HG03060 (cell line): ENCODE measurements at regions not wholly inside any gene's neighbourhood (a gene's known extent, or its start where the extent isn't known, plus 50 kb on each side); places are given as distances from the start of the nearest gene placed in this dataset.

Source experiments
- ATAC-seq: cut with Tn5 transposase; IDR thresholded peaks from one replicate; pipeline ENCODE4 v1.9.1; 2021; ENCODE audit warnings: low read depth, moderate number of reproducible peaks; ENCODE audit not compliant: unreplicated experiment

DNA sequence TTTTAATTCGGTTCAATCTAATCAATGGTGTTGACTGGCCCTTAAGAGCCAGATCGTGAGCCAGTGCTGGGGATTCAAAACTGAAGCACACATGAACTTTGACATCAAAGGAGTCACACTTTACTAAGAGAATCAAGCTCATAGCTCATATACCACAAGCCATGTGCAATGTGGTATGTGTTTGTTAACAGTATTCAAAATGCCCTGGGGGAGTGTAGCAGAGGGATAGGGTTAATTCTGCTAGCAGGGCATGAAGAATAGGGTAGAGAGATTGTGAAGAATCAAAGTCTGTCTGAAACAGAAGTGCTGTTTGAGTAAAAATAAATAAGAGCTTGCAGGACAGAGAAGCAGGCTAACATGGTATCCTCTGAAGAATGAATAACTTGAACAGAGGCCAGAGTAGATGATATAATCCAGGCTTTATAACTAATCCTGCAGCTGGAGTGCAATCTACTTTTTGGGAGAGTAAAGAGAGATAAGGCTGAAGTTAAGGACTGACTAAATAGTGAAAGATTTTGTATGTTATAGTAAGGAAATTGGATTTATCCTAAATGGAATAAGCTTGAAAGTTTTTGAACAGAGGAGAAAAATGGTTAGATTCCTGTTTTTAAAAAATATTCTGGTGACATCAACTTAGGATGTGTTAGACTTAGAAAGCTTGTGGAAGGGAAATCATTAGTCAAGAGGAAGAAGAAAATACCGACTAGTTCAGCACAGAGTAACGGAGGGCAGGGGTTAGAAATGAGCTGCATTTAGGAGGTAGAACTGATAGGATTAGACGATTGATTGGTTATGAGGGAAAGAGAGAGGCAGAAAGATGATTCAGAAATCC is 292.0 kb downstream of the NFKBIZ start:
- ATAC-seq: no peak

DNA sequence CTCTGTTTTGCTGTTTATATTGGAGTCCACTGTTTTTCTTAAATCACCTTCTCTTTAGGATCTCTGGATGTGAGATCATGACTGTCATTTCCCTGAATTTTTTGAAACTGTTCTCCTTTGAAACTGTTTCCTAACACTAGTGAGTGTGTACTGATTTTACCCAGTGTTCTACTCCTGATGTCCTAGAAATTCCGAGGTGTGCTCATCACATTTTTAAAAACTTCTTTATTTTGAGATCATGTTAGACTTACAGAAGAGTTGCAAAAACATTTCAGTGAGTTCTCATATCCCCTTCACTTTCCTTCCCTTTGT is 292.6 kb downstream of the NFKBIZ start:
- ATAC-seq: no peak

DNA sequence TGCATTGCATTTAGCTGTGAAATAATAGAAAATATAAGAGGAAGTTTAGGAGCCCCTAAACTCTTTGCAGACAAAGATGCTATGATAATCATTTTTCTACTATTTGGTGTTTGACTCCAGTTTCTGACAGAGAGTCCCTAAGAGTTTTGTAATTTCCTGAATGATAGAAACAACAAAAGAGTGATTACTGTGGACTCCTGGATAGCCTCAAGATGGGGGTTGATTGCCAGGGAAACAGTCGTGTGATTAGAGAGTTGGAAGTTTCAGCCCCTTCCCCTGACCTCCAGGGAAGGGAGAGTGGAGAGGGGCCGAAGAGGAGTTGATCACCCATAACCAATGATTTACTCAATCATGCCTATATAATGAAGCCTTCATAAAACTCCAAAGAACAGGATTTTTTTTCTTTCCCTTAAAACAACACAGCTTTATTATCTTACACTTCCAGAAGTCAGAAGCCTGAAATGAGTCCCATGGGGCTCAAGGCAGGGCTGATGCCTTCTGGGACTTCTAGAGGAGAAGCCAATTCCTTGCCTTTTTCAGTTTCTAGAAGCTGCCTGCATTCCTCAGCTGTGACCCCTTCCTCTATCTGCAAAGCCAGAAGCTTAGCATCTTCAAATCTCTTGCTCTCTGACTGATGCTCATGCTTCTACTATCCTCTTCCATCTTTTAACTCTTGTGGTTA is 292.3 kb upstream of the ZPLD1 start:
- no peak for ATAC-seq

DNA sequence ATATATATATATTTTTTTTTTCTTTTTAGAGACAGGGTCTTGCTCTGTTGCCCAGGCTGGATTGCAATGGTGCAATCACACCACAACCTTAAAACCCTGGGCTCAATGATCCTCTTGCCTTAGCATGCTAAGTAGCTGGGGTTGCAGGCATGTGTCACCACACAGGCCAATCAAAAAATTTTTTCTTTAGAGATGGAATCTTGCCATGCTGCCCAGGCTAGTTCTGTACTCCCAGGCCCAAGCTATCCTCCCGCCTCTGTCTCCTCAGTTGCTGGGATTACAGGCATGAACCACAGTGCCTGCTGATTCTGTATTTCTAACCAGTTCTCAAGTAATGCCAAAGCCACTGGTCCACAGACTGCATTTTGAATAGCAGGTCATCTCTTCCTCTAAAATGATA is 291.3 kb upstream of the ZPLD1 start:
- ATAC-seq: no peak

GRCh38 chr3:102144063-102144462 is 290.8 kb upstream of the ZPLD1 start:
- no peak for ATAC-seq

DNA sequence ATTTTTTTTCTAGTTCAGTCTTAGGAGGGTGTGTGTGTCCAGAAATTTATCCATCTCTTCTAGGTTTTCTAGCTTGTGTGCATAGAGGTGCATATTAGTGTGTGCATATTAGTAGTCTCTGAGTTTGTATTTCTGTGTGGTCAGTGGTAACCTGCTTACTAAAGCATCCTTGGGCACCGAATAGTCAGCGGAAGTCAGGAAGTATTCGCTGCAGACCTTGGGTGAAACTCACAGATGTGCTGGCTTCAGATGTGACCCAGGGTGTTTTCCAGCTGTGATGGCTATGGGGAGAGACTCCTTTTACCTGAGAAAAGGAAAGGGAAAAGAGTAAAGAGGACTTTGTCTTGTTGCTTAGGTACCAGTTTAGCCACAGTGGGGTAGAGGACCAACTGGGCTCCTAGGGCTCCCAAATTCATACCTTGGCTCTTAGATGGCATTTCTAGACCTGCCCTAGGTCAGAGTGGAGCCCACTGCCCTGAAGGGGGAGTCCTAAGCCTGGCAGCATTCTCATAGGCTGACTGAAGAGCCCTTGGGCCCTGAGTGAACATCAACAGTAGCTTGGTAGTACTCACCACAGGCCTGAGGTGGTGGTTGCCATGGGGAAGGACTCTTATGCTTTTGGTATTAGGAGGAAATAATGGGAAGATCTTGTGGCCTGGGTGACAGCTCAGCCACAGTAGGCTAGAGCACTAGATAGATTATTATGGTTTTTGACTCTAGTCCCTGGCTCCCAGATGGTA is 286.0 kb upstream of the ZPLD1 start:
- ATAC-seq: no peak

- no peak for ATAC-seq
These were observed 282.9 kb upstream of the ZPLD1 start for GRCh38 chr3:102151935-102152334.

- no peak for ATAC-seq
These were observed 278.4 kb upstream of the ZPLD1 start for GRCh38 chr3:102156426-102156825.

- ATAC-seq: no peak
These were observed 276.6 kb upstream of the ZPLD1 start for GRCh38 chr3:102158080-102158740.

DNA sequence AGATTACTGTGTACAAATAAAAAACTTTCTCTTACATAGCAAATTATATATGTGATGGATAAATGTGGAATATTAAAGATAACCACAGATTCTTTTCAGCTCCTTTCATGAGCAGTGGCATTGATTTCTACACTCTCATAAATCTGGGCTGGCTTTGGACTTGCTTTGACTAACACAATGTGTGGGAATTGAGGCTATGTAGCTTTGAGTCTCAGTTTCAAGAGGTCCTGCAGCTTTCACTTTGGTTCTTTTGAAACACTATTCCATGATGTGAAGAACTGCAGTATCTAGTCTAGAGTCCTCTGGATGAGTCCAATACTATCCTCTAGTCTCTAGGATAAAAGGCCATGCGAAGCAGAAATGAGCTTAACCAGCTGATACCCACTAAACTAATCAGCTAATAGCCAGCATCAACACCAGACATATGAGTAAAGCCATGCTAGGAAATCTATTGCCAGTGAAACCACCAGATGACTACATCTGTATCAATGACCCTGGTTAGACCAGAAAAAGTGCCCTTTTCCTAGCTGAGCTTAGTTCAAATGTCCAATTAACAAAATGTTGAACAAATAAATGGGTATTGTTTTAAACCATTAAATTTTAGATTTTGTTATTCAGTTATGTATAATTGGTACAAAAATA is 274.9 kb upstream of the ZPLD1 start:
- ATAC-seq: no peak

DNA sequence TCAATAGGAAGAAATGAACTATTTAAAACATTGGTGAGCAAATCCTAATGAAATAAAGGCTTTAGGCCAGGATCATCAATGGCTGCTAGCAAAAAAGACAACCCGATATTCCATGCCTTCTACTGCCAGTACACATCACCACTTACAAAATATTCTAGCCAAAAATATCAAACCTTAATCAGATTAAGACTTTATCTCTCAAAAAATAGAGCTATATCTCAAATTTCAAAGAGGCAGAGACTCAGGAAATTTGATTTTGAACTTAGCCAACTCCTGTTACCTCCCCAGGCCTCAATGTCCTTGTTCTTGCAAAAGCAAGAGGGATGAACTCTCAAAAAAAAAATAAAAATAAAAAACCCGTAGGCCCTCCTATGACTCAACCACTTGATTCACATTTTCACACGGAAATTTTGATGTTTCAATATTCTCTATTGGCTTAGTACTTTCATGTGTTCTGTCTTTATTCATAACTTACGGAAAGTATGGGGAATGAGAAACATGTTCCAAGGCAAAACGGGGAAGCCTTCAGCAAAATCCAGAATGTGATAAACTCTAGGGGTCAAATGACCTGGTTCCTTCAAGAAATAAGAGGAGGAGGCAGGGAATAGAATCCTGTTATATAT is 273.3 kb upstream of the ZPLD1 start:
- ATAC-seq: no peak

- no peak for ATAC-seq
These were observed 272.6 kb upstream of the ZPLD1 start for GRCh38 chr3:102162251-102162650.

DNA sequence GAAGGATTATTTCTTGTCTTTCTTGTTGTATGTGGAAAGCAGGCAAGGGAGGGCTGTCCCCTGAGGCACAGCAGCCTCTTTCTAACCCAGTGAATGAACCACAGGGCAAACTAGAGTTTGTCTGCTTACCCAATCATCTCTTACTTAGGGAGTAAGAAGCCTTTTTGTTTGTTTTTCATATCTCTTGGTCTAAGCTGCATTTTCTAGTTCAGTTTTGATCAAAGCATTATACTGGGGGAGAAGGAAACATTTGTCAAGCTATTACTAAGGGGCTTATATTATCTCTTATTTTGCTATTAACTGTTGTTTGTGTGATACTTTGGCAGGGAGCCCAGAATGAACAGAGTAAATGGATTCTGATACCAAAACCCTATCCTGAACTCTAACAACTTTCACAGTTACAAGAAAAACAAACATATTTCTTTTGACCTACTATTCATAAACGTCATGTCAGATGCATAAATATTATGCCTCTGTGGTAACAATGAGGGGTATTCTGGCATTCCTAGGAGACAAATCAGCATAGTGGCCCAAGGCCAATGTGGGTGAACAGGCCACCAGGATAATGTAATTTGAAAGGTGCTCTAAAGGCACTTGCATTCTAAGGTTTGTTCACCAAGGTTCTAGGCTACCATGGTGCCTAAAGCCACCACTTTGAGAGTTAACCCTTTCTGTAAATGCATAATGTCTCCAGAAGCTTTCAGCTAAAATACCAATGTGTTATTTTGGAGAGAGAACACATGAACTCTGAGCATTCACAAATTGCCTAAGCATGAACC is 271.6 kb upstream of the ZPLD1 start:
- ATAC-seq: no peak

DNA sequence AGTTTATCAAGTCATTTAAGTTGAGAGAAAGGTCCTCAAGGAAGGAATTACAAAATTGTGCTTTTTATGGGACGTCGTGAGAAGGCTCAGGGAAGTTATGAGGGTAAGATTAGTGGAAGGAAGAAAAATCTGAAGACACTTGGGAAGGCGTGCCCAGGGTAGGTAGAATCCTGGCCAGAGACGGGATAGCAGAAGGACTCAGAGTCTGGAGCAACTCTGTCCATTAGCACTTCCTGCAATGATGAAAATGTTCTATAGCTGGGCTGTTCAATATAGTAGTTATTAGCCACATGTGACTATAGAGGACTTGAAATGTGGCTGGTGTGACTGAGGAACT is 271.0 kb upstream of the ZPLD1 start:
- no peak for ATAC-seq

GRCh38 chr3:102165367-102165766 is 269.4 kb upstream of the ZPLD1 start:
- no peak for ATAC-seq

GRCh38 chr3:102169915-102170479 is 264.8 kb upstream of the ZPLD1 start:
- ATAC-seq: no peak

DNA sequence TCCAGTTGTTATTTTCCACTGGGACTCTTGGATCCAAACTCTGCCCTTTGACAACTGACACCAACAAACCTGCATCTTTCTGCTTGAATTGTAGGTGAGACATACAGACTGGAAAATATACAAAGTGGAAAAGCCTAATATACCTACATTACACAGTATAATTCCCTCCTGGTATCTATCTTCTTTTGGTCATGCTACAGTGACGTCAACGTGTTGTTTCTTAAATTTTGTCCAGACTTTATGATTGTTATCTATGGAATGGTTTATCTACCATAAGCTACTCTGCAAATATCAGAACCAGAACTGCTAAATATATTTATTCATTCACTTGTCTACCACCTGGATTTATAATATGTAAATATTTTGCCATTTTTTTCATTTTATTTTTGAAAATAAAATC is 264.3 kb upstream of the ZPLD1 start:
- no peak for ATAC-seq

DNA sequence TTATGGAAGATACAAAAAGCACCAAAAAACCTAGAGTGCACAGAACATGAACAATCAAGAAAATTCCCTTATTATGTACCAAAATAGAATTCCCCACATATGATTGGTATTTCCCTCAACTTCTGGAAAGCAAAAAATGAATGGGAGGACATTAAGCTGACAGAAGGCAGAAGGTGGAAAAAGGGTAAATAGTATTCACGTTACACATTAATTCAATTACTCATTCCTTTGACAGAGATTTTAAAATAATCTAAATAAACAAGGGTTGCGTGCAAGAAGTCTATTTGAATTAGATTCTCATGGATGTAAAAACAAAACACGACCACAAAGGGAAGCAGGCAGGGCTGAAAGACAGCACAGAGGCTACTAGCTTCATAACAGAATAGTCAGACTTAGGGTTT is 260.5 kb upstream of the ZPLD1 start:
- ATAC-seq: no peak

DNA sequence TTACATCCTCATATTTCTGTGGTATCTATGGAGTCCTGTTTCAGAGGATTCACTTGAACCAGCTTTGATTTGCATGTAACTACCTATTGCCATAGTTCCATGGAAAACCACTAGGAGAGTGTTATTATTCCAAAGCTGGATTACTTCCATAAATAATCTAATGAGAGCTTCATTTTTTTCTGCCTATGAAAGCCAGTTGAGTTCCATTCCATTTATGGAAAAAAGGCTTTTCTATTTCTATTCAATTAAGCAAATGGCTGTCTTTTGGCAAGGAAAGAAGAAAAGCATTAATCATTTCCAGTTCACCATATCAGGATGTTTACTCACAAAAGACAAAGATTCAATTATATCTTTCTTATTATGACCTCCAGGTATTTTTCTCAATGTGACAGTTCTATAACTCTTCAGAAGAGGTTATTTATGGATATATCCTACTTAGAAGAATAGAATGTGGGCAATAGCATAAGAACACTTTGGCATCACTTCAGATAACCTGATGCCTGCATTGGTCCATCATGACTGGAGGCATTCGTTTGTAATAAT is 259.9 kb upstream of the ZPLD1 start:
- ATAC-seq: no peak
